ENCODE measurements at regions not wholly inside any gene's neighbourhood (a gene's known extent, or its start where the extent isn't known, plus 50 kb on each side); places are given as distances from the start of the nearest gene placed in this dataset.

GRCh38 chr4:100842856-100843255, 325.0 kb upstream of the EMCN start:
- TF ChIP-seq FOXM1 (IDR thresholded peaks at IDR 0.05; ENCODE audit: low read depth) (no peak), SIN3A (IDR thresholded peaks at IDR 0.05; ENCODE audit: borderline replicate concordance, low read depth, low read length) (no peak), TEAD4 (IDR thresholded peaks at IDR 0.05; ENCODE audit: borderline replicate concordance, insufficient read depth) (no peak), POLR2AphosphoS5 (IDR thresholded peaks at IDR 0.05; ENCODE audit: low read depth, low read length) (no peak), NRF1 (IDR thresholded peaks at IDR 0.05; ENCODE audit: low read depth, low read length) (no peak), TAF1 (IDR thresholded peaks at IDR 0.05; ENCODE audit: borderline replicate concordance, low read depth, low read length) (no peak), EP300 (IDR thresholded peaks at IDR 0.05; ENCODE audit: borderline replicate concordance in 1 of 2, low read depth in 1 of 2, low read length in 1 of 2) (no peak)
- TF ChIP-seq, protein P1, sequence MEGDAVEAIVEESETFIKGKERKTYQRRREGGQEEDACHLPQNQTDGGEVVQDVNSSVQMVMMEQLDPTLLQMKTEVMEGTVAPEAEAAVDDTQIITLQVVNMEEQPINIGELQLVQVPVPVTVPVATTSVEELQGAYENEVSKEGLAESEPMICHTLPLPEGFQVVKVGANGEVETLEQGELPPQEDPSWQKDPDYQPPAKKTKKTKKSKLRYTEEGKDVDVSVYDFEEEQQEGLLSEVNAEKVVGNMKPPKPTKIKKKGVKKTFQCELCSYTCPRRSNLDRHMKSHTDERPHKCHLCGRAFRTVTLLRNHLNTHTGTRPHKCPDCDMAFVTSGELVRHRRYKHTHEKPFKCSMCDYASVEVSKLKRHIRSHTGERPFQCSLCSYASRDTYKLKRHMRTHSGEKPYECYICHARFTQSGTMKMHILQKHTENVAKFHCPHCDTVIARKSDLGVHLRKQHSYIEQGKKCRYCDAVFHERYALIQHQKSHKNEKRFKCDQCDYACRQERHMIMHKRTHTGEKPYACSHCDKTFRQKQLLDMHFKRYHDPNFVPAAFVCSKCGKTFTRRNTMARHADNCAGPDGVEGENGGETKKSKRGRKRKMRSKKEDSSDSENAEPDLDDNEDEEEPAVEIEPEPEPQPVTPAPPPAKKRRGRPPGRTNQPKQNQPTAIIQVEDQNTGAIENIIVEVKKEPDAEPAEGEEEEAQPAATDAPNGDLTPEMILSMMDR (IDR thresholded peaks at IDR 0.05), result no peak
- TF ChIP-seq, protein P2, sequence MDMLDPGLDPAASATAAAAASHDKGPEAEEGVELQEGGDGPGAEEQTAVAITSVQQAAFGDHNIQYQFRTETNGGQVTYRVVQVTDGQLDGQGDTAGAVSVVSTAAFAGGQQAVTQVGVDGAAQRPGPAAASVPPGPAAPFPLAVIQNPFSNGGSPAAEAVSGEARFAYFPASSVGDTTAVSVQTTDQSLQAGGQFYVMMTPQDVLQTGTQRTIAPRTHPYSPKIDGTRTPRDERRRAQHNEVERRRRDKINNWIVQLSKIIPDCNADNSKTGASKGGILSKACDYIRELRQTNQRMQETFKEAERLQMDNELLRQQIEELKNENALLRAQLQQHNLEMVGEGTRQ (IDR thresholded peaks at IDR 0.05; ENCODE audit: borderline replicate concordance, low read depth, low read length), result no peak
- TF ChIP-seq, protein P3, sequence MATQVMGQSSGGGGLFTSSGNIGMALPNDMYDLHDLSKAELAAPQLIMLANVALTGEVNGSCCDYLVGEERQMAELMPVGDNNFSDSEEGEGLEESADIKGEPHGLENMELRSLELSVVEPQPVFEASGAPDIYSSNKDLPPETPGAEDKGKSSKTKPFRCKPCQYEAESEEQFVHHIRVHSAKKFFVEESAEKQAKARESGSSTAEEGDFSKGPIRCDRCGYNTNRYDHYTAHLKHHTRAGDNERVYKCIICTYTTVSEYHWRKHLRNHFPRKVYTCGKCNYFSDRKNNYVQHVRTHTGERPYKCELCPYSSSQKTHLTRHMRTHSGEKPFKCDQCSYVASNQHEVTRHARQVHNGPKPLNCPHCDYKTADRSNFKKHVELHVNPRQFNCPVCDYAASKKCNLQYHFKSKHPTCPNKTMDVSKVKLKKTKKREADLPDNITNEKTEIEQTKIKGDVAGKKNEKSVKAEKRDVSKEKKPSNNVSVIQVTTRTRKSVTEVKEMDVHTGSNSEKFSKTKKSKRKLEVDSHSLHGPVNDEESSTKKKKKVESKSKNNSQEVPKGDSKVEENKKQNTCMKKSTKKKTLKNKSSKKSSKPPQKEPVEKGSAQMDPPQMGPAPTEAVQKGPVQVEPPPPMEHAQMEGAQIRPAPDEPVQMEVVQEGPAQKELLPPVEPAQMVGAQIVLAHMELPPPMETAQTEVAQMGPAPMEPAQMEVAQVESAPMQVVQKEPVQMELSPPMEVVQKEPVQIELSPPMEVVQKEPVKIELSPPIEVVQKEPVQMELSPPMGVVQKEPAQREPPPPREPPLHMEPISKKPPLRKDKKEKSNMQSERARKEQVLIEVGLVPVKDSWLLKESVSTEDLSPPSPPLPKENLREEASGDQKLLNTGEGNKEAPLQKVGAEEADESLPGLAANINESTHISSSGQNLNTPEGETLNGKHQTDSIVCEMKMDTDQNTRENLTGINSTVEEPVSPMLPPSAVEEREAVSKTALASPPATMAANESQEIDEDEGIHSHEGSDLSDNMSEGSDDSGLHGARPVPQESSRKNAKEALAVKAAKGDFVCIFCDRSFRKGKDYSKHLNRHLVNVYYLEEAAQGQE (IDR thresholded peaks at IDR 0.05; ENCODE audit: low read depth, low read length), result no peak

Data from SK-N-SH (cell line).